GM12872 (cell line): ENCODE measurements at regions not wholly inside any gene's neighbourhood (a gene's known extent, or its start where the extent isn't known, plus 50 kb on each side); places are given as distances from the start of the nearest gene placed in this dataset.

Experiments used
- TF ChIP-seq, protein P1 (sequence below): IDR thresholded peaks from 3 replicates; pipeline ENCODE4 v1.5.1; 2011; ENCODE audit warnings: low read depth, mild to moderate bottlenecking, low read length, moderate library complexity; ENCODE audit not compliant: insufficient read depth

DNA sequence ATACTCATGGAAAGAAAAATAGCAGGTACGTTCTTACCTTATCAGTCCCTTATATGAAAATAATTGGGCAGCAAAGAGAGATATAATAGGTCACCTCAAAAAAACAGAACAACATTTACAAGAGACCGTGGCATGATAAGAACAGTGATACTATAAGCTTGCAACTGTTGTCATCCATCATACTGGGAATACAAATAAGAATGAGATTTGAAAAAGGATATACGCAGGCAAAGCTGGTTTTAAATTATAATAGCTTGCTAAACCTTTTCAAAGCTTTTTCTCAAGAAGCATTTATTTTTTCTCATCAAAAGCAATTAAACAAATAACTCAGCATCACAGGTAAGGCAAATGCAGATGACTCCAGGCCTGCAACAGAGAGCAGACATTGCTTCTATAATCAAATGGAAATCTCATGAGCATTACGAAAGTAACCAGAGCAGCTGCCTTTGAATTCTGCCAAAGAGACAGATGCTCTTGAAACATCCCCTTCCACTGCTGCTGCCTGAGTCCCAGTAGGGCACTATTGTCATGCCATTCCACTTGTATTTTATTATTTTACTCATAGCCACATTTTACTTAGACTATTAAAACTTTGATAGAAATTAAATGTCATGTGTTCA lies 620.6 kb upstream of the GNPDA2 start:
- TF ChIP-seq, protein P1, sequence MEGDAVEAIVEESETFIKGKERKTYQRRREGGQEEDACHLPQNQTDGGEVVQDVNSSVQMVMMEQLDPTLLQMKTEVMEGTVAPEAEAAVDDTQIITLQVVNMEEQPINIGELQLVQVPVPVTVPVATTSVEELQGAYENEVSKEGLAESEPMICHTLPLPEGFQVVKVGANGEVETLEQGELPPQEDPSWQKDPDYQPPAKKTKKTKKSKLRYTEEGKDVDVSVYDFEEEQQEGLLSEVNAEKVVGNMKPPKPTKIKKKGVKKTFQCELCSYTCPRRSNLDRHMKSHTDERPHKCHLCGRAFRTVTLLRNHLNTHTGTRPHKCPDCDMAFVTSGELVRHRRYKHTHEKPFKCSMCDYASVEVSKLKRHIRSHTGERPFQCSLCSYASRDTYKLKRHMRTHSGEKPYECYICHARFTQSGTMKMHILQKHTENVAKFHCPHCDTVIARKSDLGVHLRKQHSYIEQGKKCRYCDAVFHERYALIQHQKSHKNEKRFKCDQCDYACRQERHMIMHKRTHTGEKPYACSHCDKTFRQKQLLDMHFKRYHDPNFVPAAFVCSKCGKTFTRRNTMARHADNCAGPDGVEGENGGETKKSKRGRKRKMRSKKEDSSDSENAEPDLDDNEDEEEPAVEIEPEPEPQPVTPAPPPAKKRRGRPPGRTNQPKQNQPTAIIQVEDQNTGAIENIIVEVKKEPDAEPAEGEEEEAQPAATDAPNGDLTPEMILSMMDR = no peak

DNA sequence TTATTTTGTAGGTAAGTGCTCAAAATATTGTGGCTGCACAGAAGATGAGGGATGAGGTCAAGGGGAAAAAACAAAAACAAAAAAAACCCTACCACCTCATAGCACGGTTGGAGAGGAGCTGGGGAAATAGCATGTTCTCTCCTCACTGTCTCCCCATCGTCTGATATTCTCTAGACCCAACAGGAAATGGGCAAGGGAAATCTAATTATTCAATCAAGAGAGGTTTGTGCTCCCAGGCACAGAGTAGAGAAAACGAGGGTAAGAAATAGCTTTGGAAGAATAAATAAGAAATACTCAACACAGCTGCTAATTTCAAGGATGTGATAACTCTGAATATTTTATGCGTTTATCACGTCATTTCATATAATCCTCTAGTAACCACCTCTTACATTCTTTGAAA lies 619.2 kb upstream of the GNPDA2 start:
- TF ChIP-seq, protein P1 = no peak

DNA sequence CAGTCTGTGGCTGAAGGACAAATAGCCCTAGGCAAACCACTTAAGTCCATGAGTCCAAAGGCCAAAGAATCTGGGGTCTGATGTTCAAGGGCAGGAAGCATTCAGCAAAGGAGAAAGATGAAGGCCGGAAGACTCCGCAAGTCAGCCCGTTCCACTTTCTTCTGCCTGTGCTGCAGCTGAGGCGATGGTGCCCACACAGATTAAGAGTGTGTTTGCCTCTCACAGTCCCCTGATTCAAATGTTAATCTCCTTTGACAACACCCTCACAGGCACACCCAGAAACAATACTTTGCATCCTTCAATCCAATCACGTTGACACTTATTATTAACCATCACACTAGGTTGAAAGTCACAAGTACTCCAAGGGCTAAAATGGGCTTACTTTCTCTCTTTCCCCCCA lies 605.4 kb upstream of the GNPDA2 start:
- TF ChIP-seq, protein P1 = no peak

DNA sequence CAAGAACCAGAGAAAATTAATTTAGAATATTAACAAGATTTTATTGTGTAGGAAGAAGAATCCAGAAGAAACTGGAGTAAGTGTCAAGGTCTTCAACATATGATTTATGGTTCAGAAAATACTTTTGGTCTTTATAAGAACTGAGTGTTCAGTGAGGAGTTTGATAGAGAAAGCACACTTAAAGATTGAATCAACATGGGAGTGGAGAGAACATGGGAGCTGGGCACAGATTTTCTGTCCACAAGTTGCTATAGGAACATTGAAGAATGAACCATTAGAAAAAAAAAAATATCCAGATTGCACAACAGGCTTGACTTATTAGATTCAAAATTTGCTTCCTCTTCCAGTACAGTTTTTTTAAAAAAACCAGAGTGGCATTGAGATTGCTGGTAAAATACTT lies 601.2 kb upstream of the GNPDA2 start:
- TF ChIP-seq, protein P1 = no peak

DNA sequence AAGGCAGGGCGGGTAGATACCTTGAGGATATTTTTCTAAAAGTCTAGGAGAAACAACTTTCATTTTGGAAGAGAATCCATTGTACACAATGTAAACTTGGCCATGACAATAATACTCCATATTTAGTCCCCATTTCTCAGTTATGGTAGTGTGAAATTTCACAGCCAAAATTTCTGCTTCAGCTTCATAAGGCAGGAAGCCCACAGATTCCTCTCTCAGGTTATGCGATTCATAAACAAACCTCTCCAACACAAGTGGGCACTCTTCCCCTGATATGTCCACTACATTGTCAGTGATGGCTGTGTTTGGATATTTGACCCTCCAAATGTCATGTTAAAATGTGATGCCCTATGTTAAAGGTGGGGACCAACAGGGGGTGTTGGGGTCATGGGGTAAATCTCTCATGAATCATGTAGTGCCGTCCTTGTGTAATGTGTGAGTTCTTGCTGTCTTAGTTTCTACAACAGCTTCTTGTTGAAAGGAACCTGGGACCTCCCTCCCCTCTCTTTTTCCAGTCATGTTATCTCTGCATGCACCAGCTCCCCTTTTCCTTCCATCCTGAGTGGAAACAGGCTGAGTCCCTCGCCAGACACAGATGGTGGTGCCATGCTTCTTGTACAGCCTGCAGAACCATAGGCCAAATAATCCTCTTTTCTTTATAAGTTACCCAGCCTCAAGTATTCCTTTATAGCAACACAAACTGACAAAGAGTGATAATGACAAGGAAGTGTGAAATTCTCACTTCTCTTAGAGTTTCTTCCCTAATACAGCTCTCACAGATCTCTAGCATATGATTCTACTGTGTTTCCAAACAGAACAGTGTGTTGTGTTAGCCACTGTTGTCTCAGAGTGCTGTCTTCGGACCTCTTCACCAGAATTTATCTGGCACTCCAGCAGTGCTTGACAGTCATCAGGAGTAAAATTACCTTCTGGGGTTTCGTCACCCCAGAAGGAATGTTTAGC lies 598.4 kb upstream of the GNPDA2 start:
- TF ChIP-seq, protein P1 = no peak

GRCh38 chr4:45323453-45324058 lies 597.2 kb upstream of the GNPDA2 start:
- TF ChIP-seq, protein P1 = no peak

DNA sequence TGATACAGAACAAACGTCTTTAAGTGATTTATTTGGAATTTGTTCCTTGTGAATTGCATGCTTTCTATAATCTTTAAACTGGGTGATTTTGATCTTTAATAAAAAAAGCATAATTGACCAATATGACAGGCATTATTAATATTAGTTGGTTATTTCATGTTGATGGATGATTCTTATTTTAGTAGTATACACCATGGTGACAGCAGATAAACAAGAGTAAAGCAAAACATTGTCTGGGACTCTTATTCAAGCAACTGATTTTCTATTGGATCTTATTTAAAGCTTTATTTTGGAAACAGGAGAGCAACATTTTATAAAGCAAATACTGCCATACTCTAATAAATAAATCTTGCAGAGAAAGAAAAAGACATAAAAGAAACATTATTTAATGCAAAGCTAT lies 591.4 kb upstream of the GNPDA2 start:
- TF ChIP-seq, protein P1 = no peak
